Fibroblast of lung (primary cell): ENCODE measurements at regions not wholly inside any gene's neighbourhood (a gene's known extent, or its start where the extent isn't known, plus 50 kb on each side); places are given as distances from the start of the nearest gene placed in this dataset.

Experiments used
- EZH2 ChIP-seq: IDR thresholded peaks from 2 replicates; pipeline ENCODE4 v1.5.1; 2012; ENCODE audit warnings: low read length, control low read depth, mild to moderate bottlenecking; ENCODE audit errors: missing control alignments
- TF ChIP-seq, protein P1 (sequence below), 2 donors: IDR thresholded peaks in 1 of 2; conservative IDR thresholded peaks in 1 of 2; 1 replicate in 1 of 2; 2 replicates in 1 of 2; pipeline ENCODE4 v1.5.1; 2011 to 2012; ENCODE audit warnings: low read length in 2 of 2, control low read depth in 1 of 2, inconsistent platforms in 1 of 2, low read depth in 1 of 2, mild to moderate bottlenecking in 1 of 2

DNA sequence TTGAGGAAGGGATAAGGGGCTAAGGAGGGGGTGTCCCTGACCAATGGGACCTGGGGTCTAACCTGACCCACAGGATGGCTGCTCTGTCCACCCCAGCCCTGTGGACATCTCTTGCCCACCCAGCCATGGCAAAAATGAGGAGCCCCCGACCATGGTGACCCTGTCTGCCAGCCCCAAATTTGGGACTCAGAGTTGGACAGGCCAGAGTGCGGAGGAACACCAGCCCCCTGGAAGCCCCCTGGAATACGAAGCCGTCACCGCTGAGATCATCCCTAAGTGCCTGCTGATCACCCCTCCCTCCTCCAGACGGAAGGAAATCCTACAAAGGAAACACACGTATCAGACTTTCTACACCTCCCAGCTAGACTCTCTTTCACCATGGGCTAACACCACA, 119.3 kb downstream of the SIK1 start:
- TF ChIP-seq, protein P1, sequence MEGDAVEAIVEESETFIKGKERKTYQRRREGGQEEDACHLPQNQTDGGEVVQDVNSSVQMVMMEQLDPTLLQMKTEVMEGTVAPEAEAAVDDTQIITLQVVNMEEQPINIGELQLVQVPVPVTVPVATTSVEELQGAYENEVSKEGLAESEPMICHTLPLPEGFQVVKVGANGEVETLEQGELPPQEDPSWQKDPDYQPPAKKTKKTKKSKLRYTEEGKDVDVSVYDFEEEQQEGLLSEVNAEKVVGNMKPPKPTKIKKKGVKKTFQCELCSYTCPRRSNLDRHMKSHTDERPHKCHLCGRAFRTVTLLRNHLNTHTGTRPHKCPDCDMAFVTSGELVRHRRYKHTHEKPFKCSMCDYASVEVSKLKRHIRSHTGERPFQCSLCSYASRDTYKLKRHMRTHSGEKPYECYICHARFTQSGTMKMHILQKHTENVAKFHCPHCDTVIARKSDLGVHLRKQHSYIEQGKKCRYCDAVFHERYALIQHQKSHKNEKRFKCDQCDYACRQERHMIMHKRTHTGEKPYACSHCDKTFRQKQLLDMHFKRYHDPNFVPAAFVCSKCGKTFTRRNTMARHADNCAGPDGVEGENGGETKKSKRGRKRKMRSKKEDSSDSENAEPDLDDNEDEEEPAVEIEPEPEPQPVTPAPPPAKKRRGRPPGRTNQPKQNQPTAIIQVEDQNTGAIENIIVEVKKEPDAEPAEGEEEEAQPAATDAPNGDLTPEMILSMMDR (conservative IDR thresholded peaks at IDR 0.05 in 1 of 2, IDR thresholded peaks at IDR 0.05 in 1 of 2; ENCODE audit: low read depth in 1 of 2, low read length in 2 of 2): no peak
- no peak for TF ChIP-seq EZH2
